Progenitor cell of endocrine pancreas (in vitro differentiated cells): ENCODE measurements at regions not wholly inside any gene's neighbourhood (a gene's known extent, or its start where the extent isn't known, plus 50 kb on each side); places are given as distances from the start of the nearest gene placed in this dataset.

ENCODE experiments used
- DNase-seq: peaks from one replicate; pipeline ENCODE4 v3.0.0; 2021; ENCODE audit warnings: low spot score; ENCODE audit not compliant: unreplicated experiment
- H3K27ac Mint-ChIP-seq: 2 replicates; pipeline ENCODE4 v1.8.0; 2021; ENCODE audit warnings: mild to moderate bottlenecking, moderate library complexity, mixed read lengths
- H3K27me3 Mint-ChIP-seq: 2 replicates; pipeline ENCODE4 v1.8.0; 2021; ENCODE audit warnings: mixed read lengths
- H3K36me3 Mint-ChIP-seq: 2 replicates; pipeline ENCODE4 v1.8.0; 2022; ENCODE audit warnings: mixed read lengths; ENCODE audit not compliant: insufficient read depth
- H3K4me1 Mint-ChIP-seq: 2 replicates; pipeline ENCODE4 v1.8.0; 2021; ENCODE audit warnings: low read depth, mixed read lengths
- H3K4me3 Mint-ChIP-seq: 2 replicates; pipeline ENCODE4 v1.8.0; 2021; ENCODE audit warnings: low read depth, mild to moderate bottlenecking, moderate library complexity, mixed read lengths
- H3K9me3 Mint-ChIP-seq: 2 replicates; pipeline ENCODE4 v1.8.0; 2021; ENCODE audit warnings: low read depth, mixed read lengths
- CTCF ChIP-seq: fragments of 200-600 bp; sonication (generic); IDR thresholded peaks from one replicate; pipeline ENCODE4 v1.5.0; 2021; ENCODE audit warnings: antibody characterized with exemption, mild to moderate bottlenecking; ENCODE audit not compliant: unreplicated experiment

- H3K27me3 Mint-ChIP-seq: peaks cover 46% of the 10 kb centered on the region
- DNase-seq: no peak
- H3K4me1 Mint-ChIP-seq: no peaks in the 10 kb centered on the region
- no peak overlapping the region for H3K27ac Mint-ChIP-seq
- H3K4me3 Mint-ChIP-seq: no peak overlapping the region
- H3K36me3 Mint-ChIP-seq: no peaks in the 10 kb centered on the region
- no peak for TF ChIP-seq CTCF
- no peaks in the 10 kb centered on the region for H3K9me3 Mint-ChIP-seq
These were observed 135.1 kb downstream of the ACTL8 start for GRCh38 chr1:17890056-17890814.

- DNase-seq: no peak
- Mint-ChIP-seq H3K4me1 (no peaks in the 10 kb centered on the region), H3K27ac (no peak overlapping the region), H3K9me3 (no peaks in the 10 kb centered on the region), H3K4me3 (no peak overlapping the region), H3K36me3 (no peaks in the 10 kb centered on the region), H3K27me3 (peaks cover 43% of the 10 kb centered on the region)
- TF ChIP-seq CTCF: no peak
These were observed 135.7 kb downstream of the ACTL8 start for GRCh38 chr1:17890815-17891191.

- H3K36me3 Mint-ChIP-seq: no peaks in the 10 kb centered on the region
- H3K4me1 Mint-ChIP-seq: no peaks in the 10 kb centered on the region
- no peak overlapping the region for H3K4me3 Mint-ChIP-seq
- H3K9me3 Mint-ChIP-seq: no peaks in the 10 kb centered on the region
- H3K27me3 Mint-ChIP-seq: peaks cover 44% of the 10 kb centered on the region
- no peak overlapping the region for H3K27ac Mint-ChIP-seq
- DNase-seq: no peak
- TF ChIP-seq CTCF: no peak
These were observed 136.3 kb downstream of the ACTL8 start for GRCh38 chr1:17891205-17892110.

- peaks cover 45% of the 10 kb centered on the region for H3K27me3 Mint-ChIP-seq
- H3K27ac Mint-ChIP-seq: no peak overlapping the region
- no peak overlapping the region for H3K4me3 Mint-ChIP-seq
- H3K4me1 Mint-ChIP-seq: no peaks in the 10 kb centered on the region
- no peaks in the 10 kb centered on the region for H3K36me3 Mint-ChIP-seq
- TF ChIP-seq CTCF: no peak
- no peak for DNase-seq
- no peaks in the 10 kb centered on the region for H3K9me3 Mint-ChIP-seq
These were observed 137.1 kb downstream of the ACTL8 start for GRCh38 chr1:17892225-17892624.

GRCh38 chr1:17892851-17893250, 137.7 kb downstream of the ACTL8 start:
- H3K27ac Mint-ChIP-seq: no peak overlapping the region
- H3K36me3 Mint-ChIP-seq: no peaks in the 10 kb centered on the region
- no peaks in the 10 kb centered on the region for H3K9me3 Mint-ChIP-seq
- DNase-seq: no peak
- peaks cover 47% of the 10 kb centered on the region for H3K27me3 Mint-ChIP-seq
- no peak overlapping the region for H3K4me3 Mint-ChIP-seq
- TF ChIP-seq CTCF: no peak
- H3K4me1 Mint-ChIP-seq: no peaks in the 10 kb centered on the region
